ENCODE measurements at regions not wholly inside any gene's neighbourhood (a gene's known extent, or its start where the extent isn't known, plus 50 kb on each side); places are given as distances from the start of the nearest gene placed in this dataset.

DNA sequence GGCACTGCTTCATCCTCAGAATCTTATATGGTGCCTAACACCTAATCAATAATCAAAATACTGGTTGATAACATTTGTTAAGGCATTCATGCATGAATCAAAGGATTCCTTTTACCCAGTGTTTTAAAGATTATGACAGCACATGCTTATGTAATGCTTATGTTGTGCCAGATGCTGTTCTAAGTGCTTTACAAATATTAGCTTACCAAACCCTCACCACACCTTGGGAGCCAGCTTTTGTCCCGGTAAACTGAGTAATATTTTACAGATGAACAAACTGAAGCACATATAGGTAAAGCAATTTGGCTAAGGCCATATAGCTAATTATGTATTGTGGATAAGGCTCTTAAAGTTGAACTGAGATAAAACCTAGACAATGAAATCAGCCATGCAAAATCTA is 209.2 kb downstream of the ALX1 start:
- no peak for FAIRE-seq

DNA sequence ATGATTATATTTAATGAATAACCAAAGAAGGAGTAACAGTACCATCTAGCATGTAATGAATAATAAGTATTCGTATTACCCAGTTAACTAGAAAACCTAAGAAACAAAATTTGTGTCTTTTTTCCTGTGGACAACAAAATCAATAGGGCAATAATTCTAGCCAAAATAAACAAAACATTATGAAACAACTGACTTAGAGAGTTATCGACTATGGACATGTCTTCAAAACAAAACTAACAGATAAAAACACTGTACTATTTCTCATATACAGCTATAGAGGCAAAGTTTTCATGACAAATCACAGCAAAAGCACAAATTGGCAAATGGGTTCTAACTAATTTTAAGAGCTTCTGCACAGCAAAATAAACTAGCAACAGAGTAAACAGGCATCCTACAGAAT is 224.1 kb downstream of the ALX1 start:
- FAIRE-seq (no peak), DNase-seq (ENCODE audit: extremely low spot score, insufficient read length, low read depth) (no peak)

More for the DNA sequence above, 209.2 kb downstream of the ALX1 start:
- DNase-seq (ENCODE audit: extremely low spot score, insufficient read length, low read depth) = no peak

DNA sequence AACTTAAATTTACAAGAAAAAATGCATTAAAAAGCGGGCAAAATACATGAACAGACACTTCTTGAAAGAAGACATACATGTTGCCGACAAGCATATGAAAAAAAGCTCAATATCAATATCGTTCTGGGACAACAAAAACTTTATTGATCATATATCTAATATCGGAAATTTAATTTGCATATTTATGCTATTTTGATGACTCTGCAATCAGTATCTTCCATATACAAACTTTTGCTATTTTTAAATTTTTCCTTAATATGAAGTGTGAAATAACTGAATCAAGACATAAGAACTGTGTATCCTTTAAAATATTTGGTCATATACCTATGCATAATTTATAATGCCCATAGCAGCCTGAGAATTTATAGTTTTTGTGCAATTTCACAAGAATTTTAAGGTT is 224.6 kb downstream of the ALX1 start:
- DNase-seq (ENCODE audit: extremely low spot score, insufficient read length, low read depth) = no peak
- no peak for FAIRE-seq

DNA sequence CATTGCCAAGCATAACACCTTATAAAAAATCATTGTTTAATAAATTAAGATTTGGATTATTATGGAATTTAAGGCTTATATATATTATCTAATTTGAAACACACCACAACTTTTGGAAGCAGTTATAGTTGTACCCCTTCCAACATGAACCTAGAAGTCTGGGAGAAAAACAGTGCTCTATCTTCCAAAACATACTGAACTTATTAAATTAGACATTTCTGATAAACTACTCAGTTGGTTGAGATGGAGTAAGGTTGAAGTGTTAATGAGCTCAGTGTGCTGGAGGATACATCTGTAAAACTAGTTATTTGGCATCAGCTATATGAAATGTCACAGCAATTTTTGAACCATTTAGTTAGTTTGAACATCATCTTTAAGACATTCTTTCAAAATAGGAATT is 227.4 kb downstream of the ALX1 start:
- FAIRE-seq = no peak
- no peak for DNase-seq (ENCODE audit: extremely low spot score, insufficient read length, low read depth)

DNA sequence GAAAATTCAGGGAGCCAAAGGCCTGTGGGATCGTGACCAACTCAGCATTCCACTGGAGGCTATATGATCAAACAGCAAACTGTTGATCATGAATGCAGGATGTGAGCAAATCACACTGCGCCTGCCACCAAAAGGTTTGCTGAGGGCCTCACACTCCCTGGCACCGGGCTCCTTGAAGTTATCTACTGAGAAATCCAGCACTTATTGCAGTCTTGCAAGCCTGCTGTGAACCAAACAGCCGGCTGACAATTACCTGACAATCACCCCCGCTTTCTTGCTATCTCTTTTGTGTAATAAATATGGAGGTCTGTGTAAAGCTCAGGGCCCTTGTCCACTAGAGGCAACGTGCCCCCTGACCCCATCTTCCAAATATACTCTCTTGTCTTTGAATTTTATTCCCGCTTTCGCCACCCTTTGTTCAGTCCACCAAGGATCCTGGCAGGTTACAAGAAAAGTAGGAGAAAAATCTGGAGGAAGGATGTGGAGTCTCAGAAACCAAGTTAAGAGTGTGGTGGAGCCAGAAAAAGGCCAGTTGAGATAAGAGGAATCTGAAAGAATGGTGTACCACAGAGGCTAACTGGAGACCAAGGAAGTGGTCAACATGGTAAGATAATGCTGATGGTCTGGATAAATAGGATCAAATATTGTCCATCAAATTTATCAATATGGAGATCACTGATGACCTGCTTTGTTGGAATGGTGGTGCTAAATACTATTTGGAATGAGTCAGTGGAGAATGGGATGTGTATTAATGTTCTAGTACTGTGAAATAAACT is 229.2 kb downstream of the ALX1 start:
- no peak for DNase-seq (ENCODE audit: extremely low spot score, insufficient read length, low read depth)
- FAIRE-seq = no peak

DNA sequence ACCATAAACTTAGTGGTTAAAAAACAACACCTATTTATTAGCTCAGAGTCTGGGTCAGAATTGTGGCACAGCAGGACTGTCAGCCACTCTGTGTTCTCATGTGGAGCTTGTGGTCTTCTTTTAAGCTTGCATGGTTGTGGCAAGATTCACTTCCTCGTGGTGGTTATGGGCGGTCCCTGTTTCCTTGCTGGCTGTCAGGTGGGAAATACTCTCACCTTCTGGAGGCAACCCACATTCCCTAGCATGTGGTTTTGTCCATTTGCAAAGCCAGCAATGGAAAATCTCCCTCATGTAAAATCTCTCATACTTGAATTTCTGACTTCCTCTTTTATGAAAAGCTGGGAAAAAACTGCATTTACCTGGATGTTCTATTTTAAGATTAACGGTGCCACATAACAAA is 229.8 kb downstream of the ALX1 start:
- peak; percentile 84 for FAIRE-seq
- no peak for DNase-seq (ENCODE audit: extremely low spot score, insufficient read length, low read depth)

DNA sequence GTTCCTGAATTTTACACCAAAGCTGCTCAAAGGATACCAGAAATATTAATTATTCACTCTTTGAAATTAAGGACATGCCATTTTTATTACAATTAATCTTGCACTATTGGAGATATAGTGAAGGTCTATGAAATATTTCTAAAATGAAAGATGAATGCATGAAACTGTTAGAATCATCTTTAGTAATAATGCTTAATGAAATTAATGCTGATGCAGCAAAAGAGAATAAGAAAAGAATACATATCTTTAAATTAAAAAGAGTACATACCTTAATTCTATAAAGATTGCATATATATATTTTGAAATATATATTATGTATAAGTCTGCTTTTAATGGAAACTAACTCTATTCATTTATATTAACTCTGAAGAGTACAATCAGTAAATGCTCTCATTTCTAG is 236.0 kb downstream of the ALX1 start:
- DNase-seq (ENCODE audit: extremely low spot score, insufficient read length, low read depth) (no peak), FAIRE-seq (no peak)

DNA sequence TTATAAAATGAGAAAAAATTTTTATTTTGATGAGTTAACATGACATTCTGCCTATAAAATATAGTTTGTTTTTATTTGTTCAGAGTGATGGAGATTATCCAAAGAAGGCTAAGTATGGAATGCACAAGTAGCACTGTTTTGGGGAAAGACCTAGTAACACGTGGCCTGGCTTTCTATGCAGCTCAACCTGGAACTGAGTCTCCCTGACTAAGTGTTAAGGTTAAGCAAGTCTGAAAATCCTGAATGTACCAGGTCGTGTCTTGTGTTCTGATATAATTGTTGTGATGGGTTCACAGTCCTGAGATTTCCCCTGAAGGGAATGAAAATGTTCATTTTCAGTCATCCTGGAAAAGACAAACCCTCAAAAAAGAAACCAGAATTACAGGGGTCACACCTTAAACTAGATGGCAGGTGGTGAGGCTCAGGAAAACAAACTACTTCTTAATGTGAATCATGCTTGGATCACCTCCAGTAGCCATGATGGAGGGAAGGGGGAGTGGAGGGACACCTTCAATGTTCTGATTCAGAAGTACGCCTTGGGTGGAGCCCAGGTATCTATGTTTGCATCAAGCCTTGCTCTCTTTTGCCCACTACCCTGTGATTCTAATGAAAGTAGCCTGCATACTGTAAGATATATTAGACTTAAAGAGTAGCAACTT is 236.8 kb downstream of the ALX1 start:
- DNase-seq (ENCODE audit: extremely low spot score, insufficient read length, low read depth) (no peak), FAIRE-seq (no peak)

DNA sequence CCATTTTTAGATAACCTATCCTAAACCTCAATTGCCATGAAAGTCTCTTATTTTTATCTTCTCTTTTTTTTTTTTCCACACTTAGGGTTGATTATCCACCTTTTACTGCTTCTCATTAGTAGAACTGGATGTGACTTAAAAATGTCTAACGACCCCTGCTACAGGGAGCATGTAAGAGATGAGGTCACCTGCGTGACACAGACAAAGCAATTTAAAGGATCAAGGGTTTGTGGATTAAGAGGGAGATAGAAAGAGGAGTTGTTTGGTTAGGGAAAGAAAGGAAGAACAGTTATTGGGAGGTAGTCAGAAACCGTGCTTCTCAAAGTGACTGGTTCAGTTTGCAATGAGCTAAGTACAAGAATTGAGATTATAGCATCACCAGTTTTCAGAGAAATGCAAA is 239.1 kb downstream of the ALX1 start:
- FAIRE-seq (no peak), DNase-seq (ENCODE audit: extremely low spot score, insufficient read length, low read depth) (no peak)

DNA sequence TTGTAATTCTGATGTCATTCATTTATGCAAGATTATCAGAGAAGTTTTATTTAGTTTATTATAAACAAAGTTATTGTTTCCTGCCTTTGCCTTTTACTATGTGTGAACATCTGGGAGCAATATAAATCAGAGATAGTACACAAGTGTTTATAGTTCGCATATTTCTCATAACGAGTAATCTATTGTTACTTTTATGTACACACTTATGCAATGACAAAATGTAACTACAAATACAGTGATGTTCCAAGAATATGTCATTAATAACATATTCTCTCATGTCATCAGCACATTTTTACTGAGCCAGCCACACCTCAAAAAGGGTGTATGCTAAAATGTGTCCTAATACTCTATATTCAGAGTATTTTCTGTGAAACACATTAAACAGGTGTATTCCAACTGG is 243.2 kb downstream of the ALX1 start:
- FAIRE-seq (no peak), DNase-seq (ENCODE audit: extremely low spot score, insufficient read length, low read depth) (no peak)

DNA sequence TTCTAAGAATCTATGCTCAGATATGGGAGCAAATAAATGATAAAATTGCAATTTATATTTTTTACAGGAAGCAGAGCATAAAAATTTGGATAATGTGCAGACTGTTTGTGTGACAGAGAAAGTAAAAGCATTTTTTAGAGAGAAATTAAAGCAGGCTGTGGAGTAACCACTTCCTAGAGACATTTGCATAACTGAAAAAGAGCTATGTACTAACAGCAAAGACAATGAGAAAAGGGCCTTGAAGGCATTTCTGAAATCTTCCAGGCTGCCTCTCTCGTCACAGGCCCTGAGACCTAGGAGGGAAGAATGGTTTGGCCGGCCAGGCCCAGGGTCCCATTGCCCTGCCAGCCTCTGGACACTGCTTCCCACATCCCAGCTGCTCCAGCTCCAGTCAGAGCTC is 247.2 kb downstream of the ALX1 start:
- peak; percentile 2 for DNase-seq (ENCODE audit: extremely low spot score, insufficient read length, low read depth)
- FAIRE-seq = peak; percentile 96

DNA sequence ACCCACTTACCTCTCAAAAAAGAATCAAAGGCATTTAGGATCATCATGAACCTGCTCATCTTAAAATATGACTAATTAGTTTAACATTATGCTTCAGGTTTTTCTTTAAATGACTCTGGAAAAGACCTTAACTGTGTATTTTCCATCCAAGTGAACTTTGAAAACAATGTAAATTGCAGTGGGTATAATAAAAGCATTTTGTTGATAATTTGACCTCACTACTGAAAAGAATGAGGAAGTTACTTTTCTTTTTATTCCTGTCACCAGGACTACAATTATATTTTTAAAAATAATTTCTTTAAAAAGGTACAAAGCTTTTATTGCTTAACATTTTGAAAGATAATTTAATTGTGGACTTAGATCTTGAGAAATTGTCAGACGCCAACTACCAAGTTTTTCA is 249.9 kb downstream of the ALX1 start:
- no peak for DNase-seq (ENCODE audit: extremely low spot score, insufficient read length, low read depth)

DNA sequence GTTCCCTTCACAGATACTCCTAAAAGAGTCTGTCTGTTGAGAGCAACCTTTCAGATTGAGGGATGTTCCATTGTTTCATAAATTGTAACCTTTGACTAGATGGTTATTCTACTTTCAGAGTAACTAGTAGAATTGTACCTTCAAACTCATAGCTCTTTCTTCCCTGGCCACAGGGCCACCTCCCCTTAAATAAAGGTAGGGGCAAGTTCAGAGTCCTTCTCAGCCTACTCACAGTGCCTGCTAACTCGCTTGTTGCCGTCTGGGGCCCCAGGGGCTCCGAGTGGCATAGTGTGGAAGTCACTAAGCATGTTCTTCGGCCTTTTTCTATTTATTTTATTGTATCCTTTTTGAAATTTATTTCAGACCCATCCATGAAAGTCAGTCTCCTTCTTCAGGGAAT is 250.4 kb downstream of the ALX1 start:
- no peak for FAIRE-seq
- DNase-seq (ENCODE audit: extremely low spot score, insufficient read length, low read depth) = no peak

More for the DNA sequence above, 249.9 kb downstream of the ALX1 start:
- no peak for FAIRE-seq

DNA sequence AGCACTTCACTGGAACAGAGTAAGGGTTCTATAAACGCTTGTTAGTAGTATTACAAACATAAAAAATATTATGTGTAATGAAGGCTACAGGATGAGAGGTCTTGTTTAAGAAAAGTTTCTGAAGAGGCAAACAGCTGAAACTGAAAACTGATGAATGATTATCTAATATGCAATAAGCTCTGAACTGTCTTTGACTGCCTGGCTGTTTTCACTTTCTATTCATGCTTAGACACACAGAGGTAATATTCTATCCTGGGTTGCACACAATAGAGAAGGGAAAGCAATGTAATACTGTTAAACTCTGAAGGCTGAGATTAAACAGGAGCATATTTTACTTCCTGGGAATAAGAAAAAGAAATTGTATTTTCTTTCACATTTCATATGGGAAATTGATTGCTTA is 251.3 kb downstream of the ALX1 start:
- peak; percentile 12 for DNase-seq (ENCODE audit: extremely low spot score, insufficient read length, low read depth)
- peak; percentile 90 for FAIRE-seq

DNA sequence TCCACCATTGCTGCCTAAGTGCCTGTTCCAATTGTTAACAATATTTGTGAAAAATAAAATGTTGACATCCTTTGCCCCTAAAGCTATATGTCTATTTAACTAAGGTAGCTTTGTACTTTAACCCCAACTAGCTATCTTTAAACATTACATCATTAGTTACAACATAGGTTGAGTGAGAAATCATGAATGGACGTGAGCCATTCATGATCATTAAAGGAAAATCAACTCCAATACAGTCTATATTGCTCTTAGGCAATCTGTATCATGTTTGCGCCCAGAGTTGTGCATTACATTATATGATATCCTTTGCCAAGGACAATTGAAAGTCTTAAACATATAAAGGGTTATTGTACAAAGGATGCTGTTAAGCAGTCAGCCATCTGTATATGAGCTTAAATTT is 269.6 kb downstream of the ALX1 start:
- no peak for DNase-seq (ENCODE audit: extremely low spot score, insufficient read length, low read depth)
- FAIRE-seq = no peak

DNA sequence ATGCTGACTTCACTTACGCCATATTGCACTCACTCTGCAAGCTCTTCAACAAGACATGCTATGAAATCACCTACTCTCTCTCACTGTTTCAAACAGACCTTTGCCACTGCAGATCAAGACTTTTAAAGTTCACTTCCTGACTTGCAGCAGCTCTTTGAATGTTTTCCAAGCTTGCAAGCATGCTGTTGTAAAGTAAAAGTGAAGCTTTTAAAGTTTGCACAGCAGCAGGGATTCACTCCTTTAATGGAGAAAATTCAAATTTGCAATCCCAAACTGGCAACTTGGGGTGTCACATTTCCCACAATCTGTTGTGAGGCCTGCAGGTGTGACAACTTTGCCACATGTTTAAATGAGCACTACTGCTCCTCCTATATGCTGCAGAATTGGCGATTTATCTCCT is 270.9 kb downstream of the ALX1 start:
- FAIRE-seq (no peak), DNase-seq (ENCODE audit: extremely low spot score, insufficient read length, low read depth) (no peak)

DNA sequence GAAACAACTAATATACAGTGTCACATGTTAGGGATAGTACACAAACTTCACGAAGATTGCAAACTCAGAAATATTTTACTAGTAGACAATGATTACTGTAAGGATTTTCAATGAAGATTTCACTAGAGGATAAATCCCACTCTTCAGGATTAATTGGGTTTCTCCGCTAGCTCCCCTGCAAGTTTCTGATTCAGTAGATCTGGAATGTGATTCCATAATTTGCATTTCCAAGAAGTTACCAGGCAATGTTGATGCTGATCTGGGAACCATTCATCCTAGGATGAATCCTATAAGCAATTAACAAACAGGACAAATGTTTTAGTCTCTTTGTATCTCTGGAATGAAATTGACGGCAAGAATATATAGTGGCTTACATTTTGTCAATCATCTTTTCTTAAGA is 272.4 kb downstream of the ALX1 start:
- FAIRE-seq (no peak), DNase-seq (ENCODE audit: extremely low spot score, insufficient read length, low read depth) (no peak)

DNA sequence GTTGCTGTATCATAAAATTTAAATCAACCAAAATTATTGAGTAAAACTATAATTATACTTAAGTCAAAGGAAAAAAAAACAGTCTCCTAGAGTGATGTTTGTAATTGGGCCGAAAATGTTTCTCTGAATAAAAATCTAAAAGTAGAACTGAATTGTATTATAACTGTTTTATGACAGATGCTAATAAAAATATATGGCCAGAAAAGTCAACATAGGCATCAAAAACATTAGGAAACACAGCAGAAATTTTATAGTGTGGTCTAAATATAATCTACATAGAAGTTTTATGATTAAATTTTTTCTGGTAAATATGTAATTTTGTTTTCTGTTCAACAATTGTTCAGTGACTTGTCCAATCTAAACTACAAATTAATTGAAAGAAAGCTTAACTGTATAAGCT is 277.8 kb downstream of the ALX1 start:
- FAIRE-seq (no peak), DNase-seq (ENCODE audit: extremely low spot score, insufficient read length, low read depth) (no peak)

DNA sequence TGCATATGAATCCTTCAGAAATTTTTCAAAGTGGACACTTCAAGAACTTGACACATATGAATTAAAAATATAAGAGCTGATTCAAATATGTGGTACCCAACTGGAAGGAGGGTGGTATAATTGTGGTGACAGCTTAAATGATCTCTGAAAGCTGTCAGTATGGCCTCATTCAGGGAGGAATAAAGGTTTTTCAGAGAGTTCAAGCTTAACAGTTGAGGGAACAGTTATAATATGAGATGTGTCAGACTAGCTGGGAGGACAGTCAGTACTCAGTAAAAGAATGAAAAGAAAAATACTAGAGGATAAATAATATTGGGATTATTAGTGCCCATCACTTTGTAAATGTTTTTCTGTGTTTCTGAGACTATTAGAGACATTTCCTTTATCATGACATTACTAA is 277.5 kb downstream of the RASSF9 start:
- DNase-seq (ENCODE audit: extremely low spot score, insufficient read length, low read depth) (no peak), FAIRE-seq (no peak)

DNA sequence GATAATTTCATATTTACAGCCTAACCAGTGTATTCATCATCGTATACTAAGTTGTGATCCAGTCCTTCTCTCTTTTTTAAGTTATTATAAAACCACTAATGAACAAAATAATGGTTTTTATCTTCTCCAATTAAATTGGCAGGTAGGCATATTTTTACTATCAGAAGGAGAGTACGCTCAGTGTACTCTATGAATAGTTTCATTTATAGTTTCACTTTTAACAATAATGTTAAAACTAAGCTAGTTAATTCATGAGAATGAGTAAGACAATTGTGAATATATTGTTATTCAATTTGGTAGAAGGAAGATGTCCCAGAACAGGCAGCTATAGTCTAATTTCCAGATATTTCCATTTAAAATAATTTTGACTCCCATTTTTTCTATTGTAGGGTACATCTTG is 277.1 kb downstream of the RASSF9 start:
- no peak for DNase-seq (ENCODE audit: extremely low spot score, insufficient read length, low read depth)
- FAIRE-seq = no peak

DNA sequence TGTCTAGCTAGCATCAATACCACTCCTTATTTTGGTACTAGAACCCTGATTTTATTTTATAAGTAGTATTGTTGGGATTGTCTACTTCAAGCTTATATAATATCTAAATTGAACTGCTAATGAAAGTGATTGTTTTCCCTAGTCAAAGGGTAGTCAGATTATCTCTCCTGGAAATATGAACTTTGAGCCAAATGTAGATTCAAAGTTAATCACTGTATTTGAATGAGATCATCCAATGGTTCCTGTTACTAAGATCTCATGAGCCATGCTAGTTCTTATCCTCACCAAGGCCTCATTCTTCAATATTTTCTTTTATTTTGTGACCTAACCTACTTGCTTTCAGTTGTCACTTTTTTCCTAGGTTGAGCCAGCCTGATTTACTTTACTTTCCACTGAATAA is 276.7 kb downstream of the RASSF9 start:
- no peak for DNase-seq (ENCODE audit: extremely low spot score, insufficient read length, low read depth)
- FAIRE-seq = no peak

DNA sequence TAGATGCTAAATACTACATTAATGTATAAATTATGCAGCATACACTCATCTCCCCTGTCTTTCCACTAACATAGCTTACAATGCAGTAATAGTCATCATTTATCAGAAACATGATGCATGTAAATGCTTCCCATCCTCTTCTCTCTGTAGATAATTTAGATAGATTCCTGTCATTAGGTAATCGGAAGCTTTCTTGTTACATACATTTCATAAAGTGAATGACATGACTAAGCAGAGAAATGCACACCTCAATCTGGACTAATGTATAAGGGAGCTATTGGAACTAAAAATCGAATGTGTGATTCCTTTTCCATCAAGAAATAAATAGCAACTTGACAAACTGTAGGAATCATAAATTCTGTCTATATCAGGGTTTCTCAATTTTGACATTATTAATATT is 273.4 kb downstream of the RASSF9 start:
- FAIRE-seq (no peak), DNase-seq (ENCODE audit: extremely low spot score, insufficient read length, low read depth) (no peak)

Data from GM18507 (cell line).